ENCODE measurements at regions not wholly inside any gene's neighbourhood (a gene's known extent, or its start where the extent isn't known, plus 50 kb on each side); places are given as distances from the start of the nearest gene placed in this dataset.

GRCh38 chr18:26756556-26756955 lies 109.0 kb downstream of the AQP4 start:
- no peaks in the 10 kb centered on the region for H3K9me3 ChIP-seq (ENCODE audit: low read depth, low read length)
- no peaks in the 10 kb centered on the region for H3K36me3 ChIP-seq (ENCODE audit: insufficient read depth, low read length)
- H3K27ac ChIP-seq (ENCODE audit: low read depth, low read length) = no peak overlapping the region
- H3K4me1 ChIP-seq (ENCODE audit: insufficient read depth, low read length) = no peaks in the 10 kb centered on the region
- no peaks in the 10 kb centered on the region for H4K20me1 ChIP-seq (ENCODE audit: insufficient read depth, low read length)
- no peaks in the 10 kb centered on the region for H3K79me2 ChIP-seq (ENCODE audit: insufficient read depth, low read length)
- no peak overlapping the region for H3K4me3 ChIP-seq (ENCODE audit: insufficient read depth, low read length)
- H3K27me3 ChIP-seq (ENCODE audit: insufficient read depth, low read length) = no peaks in the 10 kb centered on the region
- no peak for DNase-seq (ENCODE audit: insufficient read length, low spot score, missing footprints)
- TF ChIP-seq CTCF (IDR thresholded peaks at IDR 0.05; ENCODE audit: extremely low read depth, low read depth, low read length) = no peak
- no peak overlapping the region for H3K4me2 ChIP-seq (ENCODE audit: insufficient read depth, low read length)
- no peak overlapping the region for H2AFZ ChIP-seq (ENCODE audit: low read length)

DNA sequence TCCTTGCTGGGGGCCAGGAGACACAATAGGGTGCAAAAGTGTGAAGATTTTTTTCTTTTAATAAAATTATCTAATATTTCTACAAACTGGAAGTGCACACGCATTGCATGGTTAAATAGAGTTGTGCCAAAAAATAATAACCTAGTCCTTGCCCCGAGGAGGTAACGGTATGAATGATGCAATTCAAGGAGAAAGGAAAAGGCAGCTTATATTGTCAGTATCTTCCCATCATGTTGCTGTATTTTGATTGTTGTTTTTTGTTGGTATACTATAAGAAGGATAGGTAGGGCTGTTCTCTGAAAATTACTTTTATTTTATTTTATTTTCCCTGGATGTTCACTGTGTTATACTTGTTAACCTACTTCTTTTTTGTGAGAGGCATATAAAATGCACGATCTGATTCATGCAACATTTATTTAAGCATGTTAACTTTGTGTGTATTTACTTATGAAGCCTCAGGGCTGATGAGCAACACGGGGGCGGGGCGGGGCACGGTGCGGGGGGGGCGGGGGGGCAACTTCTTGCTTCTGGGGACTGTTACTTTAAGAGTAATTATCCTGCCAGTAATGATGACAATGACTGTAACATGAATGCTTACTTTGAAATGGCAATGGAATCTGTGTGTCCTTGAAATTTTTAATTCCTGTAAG lies 118.6 kb downstream of the AQP4 start:
- DNase-seq (ENCODE audit: insufficient read length, low spot score, missing footprints) = no peak
- Histone ChIP-seq H3K4me2 (ENCODE audit: insufficient read depth, low read length) (peak overlapping the region; percentile 74), H3K4me3 (ENCODE audit: insufficient read depth, low read length) (peak overlapping the region; percentile 51), H3K36me3 (ENCODE audit: insufficient read depth, low read length) (no peaks in the 10 kb centered on the region), H3K79me2 (ENCODE audit: insufficient read depth, low read length) (no peaks in the 10 kb centered on the region), H3K27ac (ENCODE audit: low read depth, low read length) (peak overlapping the region; percentile 47), H3K4me1 (ENCODE audit: insufficient read depth, low read length) (peaks cover 16% of the 10 kb centered on the region), H4K20me1 (ENCODE audit: insufficient read depth, low read length) (no peaks in the 10 kb centered on the region), H3K27me3 (ENCODE audit: insufficient read depth, low read length) (no peaks in the 10 kb centered on the region), H3K9me3 (ENCODE audit: low read depth, low read length) (no peaks in the 10 kb centered on the region), H2AFZ (ENCODE audit: low read length) (no peak overlapping the region)
- no peak for TF ChIP-seq CTCF (IDR thresholded peaks at IDR 0.05; ENCODE audit: extremely low read depth, low read depth, low read length)

DNA sequence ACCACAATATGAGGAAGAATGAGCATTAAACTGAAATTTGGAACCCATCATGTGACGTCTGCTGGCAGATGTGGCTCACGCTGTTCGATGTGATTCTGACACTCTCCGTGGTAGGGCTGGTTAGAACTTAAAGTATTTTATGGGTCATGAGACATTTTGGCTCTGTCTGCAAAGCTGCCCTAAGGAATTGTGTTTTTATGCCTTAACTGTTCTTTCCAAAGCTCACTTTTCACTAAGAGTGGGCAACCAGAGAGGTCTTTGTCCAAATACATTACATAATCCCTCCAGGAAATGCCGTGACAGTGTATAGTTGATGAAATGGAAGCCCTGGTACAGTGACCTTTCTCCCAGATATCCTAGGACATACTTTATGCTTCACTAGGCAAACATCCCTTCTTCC lies 119.1 kb downstream of the AQP4 start:
- TF ChIP-seq CTCF (IDR thresholded peaks at IDR 0.05; ENCODE audit: extremely low read depth, low read depth, low read length) = no peak
- Histone ChIP-seq H3K4me1 (ENCODE audit: insufficient read depth, low read length) (peaks cover 16% of the 10 kb centered on the region), H2AFZ (ENCODE audit: low read length) (peak overlapping the region; percentile 68), H3K4me2 (ENCODE audit: insufficient read depth, low read length) (peak overlapping the region; percentile 74), H3K9me3 (ENCODE audit: low read depth, low read length) (no peaks in the 10 kb centered on the region), H3K4me3 (ENCODE audit: insufficient read depth, low read length) (peak overlapping the region; percentile 51), H3K36me3 (ENCODE audit: insufficient read depth, low read length) (no peaks in the 10 kb centered on the region), H3K79me2 (ENCODE audit: insufficient read depth, low read length) (no peaks in the 10 kb centered on the region), H3K27ac (ENCODE audit: low read depth, low read length) (peak overlapping the region; percentile 47), H4K20me1 (ENCODE audit: insufficient read depth, low read length) (no peaks in the 10 kb centered on the region), H3K27me3 (ENCODE audit: insufficient read depth, low read length) (no peaks in the 10 kb centered on the region)
- no peak for DNase-seq (ENCODE audit: insufficient read length, low spot score, missing footprints)

- no peak for DNase-seq (ENCODE audit: insufficient read length, low spot score, missing footprints)
- no peak overlapping the region for H3K4me3 ChIP-seq (ENCODE audit: insufficient read depth, low read length)
- H3K79me2 ChIP-seq (ENCODE audit: insufficient read depth, low read length) = no peaks in the 10 kb centered on the region
- no peak for TF ChIP-seq CTCF (IDR thresholded peaks at IDR 0.05; ENCODE audit: extremely low read depth, low read depth, low read length)
- H4K20me1 ChIP-seq (ENCODE audit: insufficient read depth, low read length) = no peaks in the 10 kb centered on the region
- H3K4me2 ChIP-seq (ENCODE audit: insufficient read depth, low read length) = peak overlapping the region; percentile 74
- H3K4me1 ChIP-seq (ENCODE audit: insufficient read depth, low read length) = peaks cover 16% of the 10 kb centered on the region
- H3K36me3 ChIP-seq (ENCODE audit: insufficient read depth, low read length) = no peaks in the 10 kb centered on the region
- no peaks in the 10 kb centered on the region for H3K27me3 ChIP-seq (ENCODE audit: insufficient read depth, low read length)
- H2AFZ ChIP-seq (ENCODE audit: low read length) = peak overlapping the region; percentile 60
- no peaks in the 10 kb centered on the region for H3K9me3 ChIP-seq (ENCODE audit: low read depth, low read length)
- peak overlapping the region; percentile 47 for H3K27ac ChIP-seq (ENCODE audit: low read depth, low read length)
Observed at GRCh38 chr18:26745288-26746181, 120.0 kb downstream of the AQP4 start.

Measured in osteoblast (primary cell).